Brain microvascular endothelial cell (primary cell): ENCODE measurements at regions not wholly inside any gene's neighbourhood (a gene's known extent, or its start where the extent isn't known, plus 50 kb on each side); places are given as distances from the start of the nearest gene placed in this dataset.
A peak's percentile ranks its signal among the peaks of the same experiment; 100 is the strongest.
"Not testable (repeated sequence)": the region's sequence is repeated elsewhere in the genome, so short reads cannot be mapped to it uniquely, and the experiment has no call there.

Experiments
- DNase-seq: peaks from one replicate; pipeline ENCODE4 v3.0.0-alpha.2; 2020
- H3K27ac ChIP-seq: fragments of 250-450 bp; sonication (Bioruptor Pico); 2 replicates; pipeline ENCODE4 v1.5.1; 2020; ENCODE audit warnings: mild to moderate bottlenecking, moderate library complexity
- H3K27me3 ChIP-seq: fragments of 250-450 bp; sonication (Bioruptor Pico); replicated peaks from 2 replicates; pipeline ENCODE4 v1.5.1; 2020; ENCODE audit warnings: mild to moderate bottlenecking
- H3K36me3 ChIP-seq: fragments of 250-450 bp; sonication (Bioruptor Pico); replicated peaks from 2 replicates; pipeline ENCODE4 v1.5.1; 2020; ENCODE audit warnings: mild to moderate bottlenecking
- H3K4me3 ChIP-seq: 2 replicates; pipeline ENCODE4 v1.5.1; 2011; ENCODE audit warnings: low read depth, mild to moderate bottlenecking, control low read depth, low read length, moderate library complexity
- in situ Hi-C: cut with HindIII; loops from 2 replicates; pipeline ENCODE4 v1.10.0; 2017; ENCODE audit warnings: low sequenced_read_pairs, low pct_ligation_motif_present
- TF ChIP-seq, protein P1 (sequence below): IDR thresholded peaks from 2 replicates; pipeline ENCODE4 v1.5.1; 2011; ENCODE audit warnings: low read depth, mild to moderate bottlenecking, moderate library complexity, low read length, control low read depth, inconsistent platforms; ENCODE audit errors: missing control alignments

DNA sequence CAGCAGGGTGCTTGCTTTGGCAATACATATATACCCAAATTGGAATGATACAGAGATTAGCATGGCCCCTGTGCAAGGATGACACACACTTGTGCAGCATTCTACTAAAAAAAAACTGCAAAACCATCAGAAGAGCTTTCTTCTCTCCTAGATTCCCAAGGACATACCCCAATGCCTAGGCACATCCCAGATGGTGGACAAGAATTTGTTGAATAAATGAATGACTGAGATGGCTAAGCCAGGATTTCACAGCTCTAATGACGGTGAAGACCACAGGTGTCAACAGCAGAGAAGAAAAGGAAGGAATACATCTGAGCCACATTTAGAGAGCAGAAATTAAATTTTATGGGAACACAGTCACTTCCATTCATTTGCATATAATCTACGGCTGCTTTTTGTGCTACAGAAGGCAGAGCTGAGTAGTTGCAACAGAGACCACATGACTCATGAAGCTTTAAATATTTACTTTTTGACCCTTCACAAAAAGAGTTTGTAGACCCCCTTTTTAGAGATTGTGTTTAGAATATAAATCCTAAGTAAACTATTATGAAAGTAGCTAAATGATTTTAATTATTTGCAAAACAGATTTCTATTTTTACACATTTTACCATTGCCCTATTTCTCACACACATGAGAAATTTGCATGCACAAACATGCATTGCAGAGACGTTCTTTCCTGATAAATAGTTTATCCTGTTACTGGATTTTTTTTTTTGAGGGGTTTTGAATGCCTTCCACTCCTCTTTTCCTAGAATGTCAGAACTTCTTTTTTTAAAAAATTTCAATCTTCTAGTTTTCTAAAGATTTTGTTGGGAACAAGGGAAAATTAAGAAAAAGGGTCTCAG, 119.0 kb downstream of the PMAIP1 start:
- TF ChIP-seq, protein P1, sequence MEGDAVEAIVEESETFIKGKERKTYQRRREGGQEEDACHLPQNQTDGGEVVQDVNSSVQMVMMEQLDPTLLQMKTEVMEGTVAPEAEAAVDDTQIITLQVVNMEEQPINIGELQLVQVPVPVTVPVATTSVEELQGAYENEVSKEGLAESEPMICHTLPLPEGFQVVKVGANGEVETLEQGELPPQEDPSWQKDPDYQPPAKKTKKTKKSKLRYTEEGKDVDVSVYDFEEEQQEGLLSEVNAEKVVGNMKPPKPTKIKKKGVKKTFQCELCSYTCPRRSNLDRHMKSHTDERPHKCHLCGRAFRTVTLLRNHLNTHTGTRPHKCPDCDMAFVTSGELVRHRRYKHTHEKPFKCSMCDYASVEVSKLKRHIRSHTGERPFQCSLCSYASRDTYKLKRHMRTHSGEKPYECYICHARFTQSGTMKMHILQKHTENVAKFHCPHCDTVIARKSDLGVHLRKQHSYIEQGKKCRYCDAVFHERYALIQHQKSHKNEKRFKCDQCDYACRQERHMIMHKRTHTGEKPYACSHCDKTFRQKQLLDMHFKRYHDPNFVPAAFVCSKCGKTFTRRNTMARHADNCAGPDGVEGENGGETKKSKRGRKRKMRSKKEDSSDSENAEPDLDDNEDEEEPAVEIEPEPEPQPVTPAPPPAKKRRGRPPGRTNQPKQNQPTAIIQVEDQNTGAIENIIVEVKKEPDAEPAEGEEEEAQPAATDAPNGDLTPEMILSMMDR: no peak
- no peak overlapping the region for H3K4me3 ChIP-seq
- H3K27me3 ChIP-seq: no peaks in the 10 kb centered on the region
- no peaks in the 10 kb centered on the region for H3K36me3 ChIP-seq
- peak; percentile 7 for DNase-seq
- in situ Hi-C loops: no loop called here
- peak overlapping the region; percentile 52 for H3K27ac ChIP-seq

DNA sequence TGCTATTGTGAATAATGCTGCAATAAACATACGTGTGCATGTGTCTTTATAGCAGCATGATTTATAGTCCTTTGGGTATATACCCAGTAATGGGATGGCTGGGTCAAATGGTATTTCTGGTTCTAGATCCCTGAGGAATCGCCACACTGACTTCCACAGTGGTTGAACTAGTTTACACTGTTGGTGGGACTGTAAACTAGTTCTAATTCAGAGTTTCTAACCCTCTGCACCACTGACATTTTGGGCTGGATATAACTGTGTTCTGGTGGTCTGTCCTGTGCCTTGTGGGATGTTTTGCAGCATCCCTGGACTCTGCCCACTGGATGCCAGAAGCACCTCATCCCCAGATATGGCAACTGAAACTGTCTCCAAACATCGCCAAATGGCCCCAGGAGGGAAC, 118.3 kb downstream of the PMAIP1 start:
- H3K36me3 ChIP-seq, DNase-seq, H3K27ac ChIP-seq, H3K4me3 ChIP-seq, in situ Hi-C loops, H3K27me3 ChIP-seq: not testable (repeated sequence)

DNA sequence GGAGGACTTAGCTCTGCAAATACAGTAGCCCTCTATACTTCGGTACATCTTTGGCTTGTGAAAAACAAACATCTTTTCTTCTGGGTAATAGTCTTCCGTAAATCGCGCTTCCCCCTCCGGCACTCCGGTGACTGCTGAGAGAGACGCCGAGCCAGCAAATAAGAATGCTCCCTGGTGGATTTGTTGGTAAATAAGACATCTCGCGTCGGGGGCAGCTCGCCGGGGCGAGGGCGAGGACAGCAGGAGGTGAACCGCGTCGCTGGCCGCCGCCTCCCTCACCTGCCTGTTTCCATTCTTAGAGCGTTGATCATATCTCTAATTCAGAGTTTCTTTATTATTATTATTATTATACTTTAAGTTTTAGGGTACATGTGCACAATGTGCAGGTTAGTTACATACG, 117.6 kb downstream of the PMAIP1 start:
- no peak overlapping the region for H3K4me3 ChIP-seq
- no peaks in the 10 kb centered on the region for H3K27me3 ChIP-seq
- no peak for DNase-seq
- no peaks in the 10 kb centered on the region for H3K36me3 ChIP-seq
- in situ Hi-C loops: no loop called here
- TF ChIP-seq, protein P1: no peak
- no peak overlapping the region for H3K27ac ChIP-seq

DNA sequence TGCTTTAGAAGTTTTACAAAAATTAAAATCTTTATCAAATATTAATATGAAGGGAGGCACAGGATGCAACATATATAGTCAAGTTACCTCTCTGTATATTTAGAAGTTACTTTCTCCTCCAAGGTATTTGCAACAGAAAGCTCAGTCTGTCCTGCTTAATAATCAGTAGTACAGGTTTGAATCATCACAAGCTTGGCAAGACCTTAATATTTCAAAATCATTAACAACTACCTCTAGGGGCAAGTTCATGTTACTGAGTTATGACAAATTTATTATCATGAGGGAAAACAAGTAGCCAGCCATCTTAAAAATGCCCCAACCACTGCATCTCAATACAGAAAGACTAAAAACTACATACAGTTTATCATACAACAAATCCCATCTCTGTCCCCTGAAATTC, 116.0 kb downstream of the PMAIP1 start:
- H3K36me3 ChIP-seq, in situ Hi-C loops, H3K27me3 ChIP-seq, H3K27ac ChIP-seq, H3K4me3 ChIP-seq, DNase-seq: not testable (repeated sequence)

DNA sequence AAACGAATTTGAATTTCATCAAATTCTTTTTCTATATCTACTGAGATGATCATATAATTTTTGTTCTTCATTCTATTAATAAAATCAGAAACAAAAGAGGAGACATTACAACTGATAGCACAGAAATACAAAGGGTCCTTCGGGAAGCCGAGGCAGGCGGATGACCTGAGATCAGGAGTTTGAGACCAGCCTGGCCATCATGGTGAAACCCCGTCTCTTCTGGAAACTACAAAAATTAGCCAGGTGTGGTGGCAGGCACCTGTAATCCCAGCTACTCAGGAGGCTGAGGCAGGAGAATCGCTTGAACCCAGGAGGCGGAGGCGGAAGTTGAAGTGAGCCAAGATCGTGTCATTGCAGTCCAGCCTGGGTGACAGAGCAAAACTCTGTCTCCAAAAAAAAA, 113.4 kb downstream of the PMAIP1 start:
- DNase-seq, in situ Hi-C loops, H3K36me3 ChIP-seq, H3K27ac ChIP-seq, H3K27me3 ChIP-seq, H3K4me3 ChIP-seq: not testable (repeated sequence)

DNA sequence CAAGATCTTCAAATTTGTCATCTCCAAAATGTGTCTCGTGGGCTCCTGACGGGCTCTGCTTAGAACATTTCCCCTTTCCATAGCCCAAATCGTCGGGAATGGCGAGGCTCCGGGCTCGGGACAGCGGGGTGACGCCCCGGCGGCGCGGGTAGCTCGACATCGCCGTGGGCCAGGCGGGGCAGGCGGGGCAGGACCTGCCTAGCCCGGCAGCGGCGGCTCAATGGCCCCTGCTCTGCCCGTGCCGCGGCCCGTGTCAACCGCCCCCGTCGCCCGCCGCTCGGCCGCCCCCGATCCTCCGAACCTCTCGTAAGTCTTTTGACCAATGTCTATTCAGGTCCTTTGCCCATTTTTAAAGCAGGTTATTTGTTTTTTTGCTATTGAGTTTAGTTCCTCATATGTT, 111.2 kb downstream of the PMAIP1 start:
- Histone ChIP-seq H3K27ac (no peak overlapping the region), H3K4me3 (no peak overlapping the region), H3K27me3 (no peaks in the 10 kb centered on the region), H3K36me3 (no peaks in the 10 kb centered on the region)
- no peak for DNase-seq
- in situ Hi-C loops: no loop called here
- TF ChIP-seq, protein P1: no peak

DNA sequence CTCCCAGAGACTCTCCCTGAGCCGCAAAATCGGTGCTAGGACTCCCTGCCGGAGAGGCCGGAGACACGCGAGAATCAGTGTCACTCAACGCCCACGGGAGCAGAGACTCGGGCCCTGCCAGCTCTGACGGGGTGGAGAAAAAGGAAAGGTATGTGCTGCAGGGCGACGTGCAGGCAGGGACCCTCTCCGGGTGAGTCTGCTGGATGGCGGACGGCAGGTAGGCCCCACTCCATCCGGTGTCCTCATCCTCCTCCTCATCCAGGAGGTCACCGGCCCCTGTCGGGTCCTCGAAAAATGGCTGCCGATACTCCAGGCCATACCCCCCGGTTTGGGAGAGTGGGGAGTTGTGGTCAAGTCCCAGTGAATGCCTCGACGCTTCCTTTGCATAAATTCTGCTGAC, 110.7 kb downstream of the PMAIP1 start:
- DNase-seq: no peak
- Histone ChIP-seq H3K27ac (no peak overlapping the region), H3K4me3 (no peak overlapping the region), H3K36me3 (no peaks in the 10 kb centered on the region), H3K27me3 (no peaks in the 10 kb centered on the region)
- in situ Hi-C loops: no loop called here
- TF ChIP-seq, protein P1: no peak
